Dedifferentiated amniotic fluid mesenchymal stem cell (primary cell): ENCODE measurements at regions not wholly inside any gene's neighbourhood (a gene's known extent, or its start where the extent isn't known, plus 50 kb on each side); places are given as distances from the start of the nearest gene placed in this dataset.

ENCODE experiments used
- DNase-seq: peaks from one replicate; pipeline ENCODE4 v3.0.0-alpha.2; 2016; ENCODE audit errors: extremely low spot score

GRCh38 chr9:28005779-28006178, 432.5 kb upstream of the C9orf72 start:
- no peak for DNase-seq

- no peak for DNase-seq
Measured at GRCh38 chr9:28007097-28007817, 434.0 kb upstream of the C9orf72 start.

GRCh38 chr9:28014212-28014611, 440.9 kb upstream of the C9orf72 start:
- no peak for DNase-seq

GRCh38 chr9:28024676-28025075, 451.4 kb upstream of the C9orf72 start:
- DNase-seq: no peak

GRCh38 chr9:28025186-28025585, 451.9 kb upstream of the C9orf72 start:
- no peak for DNase-seq

GRCh38 chr9:28031521-28032267, 458.4 kb upstream of the C9orf72 start:
- no peak for DNase-seq

GRCh38 chr9:28032268-28032590, 458.9 kb upstream of the C9orf72 start:
- DNase-seq: no peak

- no peak for DNase-seq
Measured at GRCh38 chr9:28034242-28034641, 461.0 kb upstream of the C9orf72 start.

- no peak for DNase-seq
Measured at GRCh38 chr9:28037968-28038367, 464.7 kb upstream of the C9orf72 start.

- DNase-seq: no peak
Measured at GRCh38 chr9:28045051-28045450, 471.8 kb upstream of the C9orf72 start.

GRCh38 chr9:28050046-28050445, 476.8 kb upstream of the C9orf72 start:
- DNase-seq: no peak

- DNase-seq: no peak
Measured at GRCh38 chr9:28050941-28051340, 477.7 kb upstream of the C9orf72 start.

GRCh38 chr9:28051559-28052503, 478.6 kb upstream of the C9orf72 start:
- peak; percentile 48 for DNase-seq

- no peak for DNase-seq
Measured at GRCh38 chr9:28053096-28053777, 480.0 kb upstream of the C9orf72 start.

- no peak for DNase-seq
Measured at GRCh38 chr9:28056006-28056405, 482.7 kb upstream of the C9orf72 start.

- no peak for DNase-seq
Measured at GRCh38 chr9:28056466-28056865, 483.2 kb upstream of the C9orf72 start.

- DNase-seq: no peak
Measured at GRCh38 chr9:28059192-28059591, 485.9 kb upstream of the C9orf72 start.

GRCh38 chr9:28064241-28064815, 491.0 kb upstream of the C9orf72 start:
- no peak for DNase-seq

- DNase-seq: peak; percentile 37
Measured at GRCh38 chr9:28073270-28073669, 500.0 kb upstream of the C9orf72 start.

- DNase-seq: no peak
Measured at GRCh38 chr9:28079677-28080076, 506.4 kb upstream of the C9orf72 start.

- no peak for DNase-seq
Measured at GRCh38 chr9:28082671-28083070, 509.4 kb upstream of the C9orf72 start.
